MM.1S (cell line): ENCODE measurements at regions not wholly inside any gene's neighbourhood (a gene's known extent, or its start where the extent isn't known, plus 50 kb on each side); places are given as distances from the start of the nearest gene placed in this dataset.

Experiments used
- DNase-seq: peaks from one replicate; pipeline ENCODE4 v3.0.0-alpha.2; 2015
- H2AFZ ChIP-seq: fragments of 300-600 bp; sonication (generic); 2 replicates; pipeline ENCODE4 v1.6.0; 2016; ENCODE audit warnings: antibody characterized with exemption, low read length
- H3F3A ChIP-seq: fragments of 300-600 bp; sonication (generic); 2 replicates; pipeline ENCODE4 v1.6.1; 2016; ENCODE audit warnings: mild to moderate bottlenecking, antibody characterized with exemption, low read length, moderate library complexity, mixed read lengths; ENCODE audit not compliant: insufficient read depth
- H3K27ac ChIP-seq: fragments of 300-600 bp; sonication (generic); 2 replicates; pipeline ENCODE4 v1.5.1; 2016; ENCODE audit warnings: mild to moderate bottlenecking, low read length
- H3K27me3 ChIP-seq: fragments of 300-600 bp; sonication (generic); replicated peaks from 2 replicates; pipeline ENCODE4 v1.6.0; 2016; ENCODE audit warnings: low read length; ENCODE audit not compliant: insufficient read depth
- H3K36me3 ChIP-seq: fragments of 300-600 bp; sonication (generic); replicated peaks from 2 replicates; pipeline ENCODE4 v1.6.1; 2016; ENCODE audit warnings: mild to moderate bottlenecking, low read length, mixed read lengths; ENCODE audit not compliant: insufficient read depth
- H3K4me1 ChIP-seq: fragments of 300-600 bp; sonication (generic); 2 replicates; pipeline ENCODE4 v1.6.1; 2016; ENCODE audit warnings: low read length, mixed read lengths
- H3K4me2 ChIP-seq: fragments of 300-600 bp; sonication (generic); 2 replicates; pipeline ENCODE4 v1.6.0; 2016; ENCODE audit warnings: low read depth, low read length
- H3K4me3 ChIP-seq: fragments of 300-600 bp; sonication (generic); 2 replicates; pipeline ENCODE4 v1.5.1; 2016; ENCODE audit warnings: low read length, mixed read lengths
- H3K79me2 ChIP-seq: fragments of 300-600 bp; sonication (generic); 2 replicates; pipeline ENCODE4 v1.6.1; 2016; ENCODE audit warnings: mixed run types, low read length, mixed read lengths
- H3K9ac ChIP-seq: fragments of 300-600 bp; sonication (generic); 2 replicates; pipeline ENCODE4 v1.6.1; 2016; ENCODE audit warnings: low read length, mixed read lengths
- H3K9me2 ChIP-seq: fragments of 300-600 bp; sonication (generic); replicated peaks from 2 replicates; pipeline ENCODE4 v1.6.1; 2016; ENCODE audit warnings: mild to moderate bottlenecking, low read length, mixed read lengths; ENCODE audit not compliant: insufficient read depth
- H3K9me3 ChIP-seq: fragments of 300-600 bp; sonication (generic); replicated peaks from 2 replicates; pipeline ENCODE4 v1.6.1; 2016; ENCODE audit warnings: mild to moderate bottlenecking, low read length, mixed read lengths; ENCODE audit not compliant: insufficient read depth
- H4K20me1 ChIP-seq: fragments of 300-600 bp; sonication (generic); 2 replicates; pipeline ENCODE4 v1.6.1; 2016; ENCODE audit warnings: mild to moderate bottlenecking, low read length, moderate library complexity, mixed read lengths; ENCODE audit not compliant: insufficient read depth
- CTCF ChIP-seq: fragments of 300-600 bp; sonication (generic); IDR thresholded peaks from 2 replicates; pipeline ENCODE4 v1.5.1; 2016; ENCODE audit warnings: antibody characterized with exemption, low read length, mixed read lengths
- EZH2 ChIP-seq: fragments of 300-600 bp; sonication (generic); optimal IDR thresholded peaks from 2 replicates; pipeline ENCODE3; 2017; ENCODE audit warnings: low read depth, mild to moderate bottlenecking, antibody characterized with exemption, low read length, mixed read lengths
- EZH2phosphoT487 ChIP-seq: fragments of 300-600 bp; sonication (generic); IDR thresholded peaks from 2 replicates; pipeline ENCODE4 v1.6.1; 2018; ENCODE audit warnings: antibody characterized with exemption, low read length

- Histone ChIP-seq H3K27ac (no peak overlapping the region), H3K4me1 (peaks cover 15% of the 10 kb centered on the region), H3K9ac (no peak overlapping the region), H3K9me2 (no peaks in the 10 kb centered on the region), H2AFZ (no peak overlapping the region), H3K4me3 (no peak overlapping the region), H3K36me3 (no peaks in the 10 kb centered on the region), H4K20me1 (no peaks in the 10 kb centered on the region), H3K4me2 (no peak overlapping the region), H3K27me3 (no peaks in the 10 kb centered on the region), H3F3A (0 out of 2 replicates have a peak, but pooled peaks cover 5% of the 10 kb centered on the region), H3K9me3 (no peaks in the 10 kb centered on the region), H3K79me2 (no peaks in the 10 kb centered on the region)
- DNase-seq, result no peak
- TF ChIP-seq CTCF, result no peak
- no peak for TF ChIP-seq EZH2phosphoT487
- TF ChIP-seq EZH2, result no peak
Observed at GRCh38 chr20:22379472-22379871, 204.9 kb downstream of the FOXA2 start.

- no peak for DNase-seq
- Histone ChIP-seq H3K9me2 (no peaks in the 10 kb centered on the region), H3K79me2 (no peaks in the 10 kb centered on the region), H4K20me1 (no peaks in the 10 kb centered on the region), H3F3A (peaks cover 11% of the 10 kb centered on the region; the same call in 1 of the 2 replicates), H3K27me3 (0 out of 2 replicates have a peak, but pooled peaks cover 3% of the 10 kb centered on the region), H3K27ac (no peak overlapping the region), H3K4me2 (no peak overlapping the region), H3K9ac (no peak overlapping the region), H3K4me1 (peaks cover 6% of the 10 kb centered on the region), H2AFZ (no peak overlapping the region), H3K9me3 (no peaks in the 10 kb centered on the region), H3K36me3 (no peaks in the 10 kb centered on the region), H3K4me3 (no peak overlapping the region)
- TF ChIP-seq EZH2 (no peak), EZH2phosphoT487 (no peak), CTCF (no peak)
Observed at GRCh38 chr20:22374678-22375590, 209.4 kb downstream of the FOXA2 start.

- Histone ChIP-seq H3K4me3 (no peak overlapping the region), H2AFZ (no peak overlapping the region), H3F3A (peaks cover 11% of the 10 kb centered on the region; the same call in 1 of the 2 replicates), H3K4me2 (no peak overlapping the region), H3K9ac (no peak overlapping the region), H3K27me3 (0 out of 2 replicates have a peak, but pooled peaks cover 3% of the 10 kb centered on the region), H3K4me1 (peaks cover 6% of the 10 kb centered on the region), H3K36me3 (no peaks in the 10 kb centered on the region), H3K79me2 (no peaks in the 10 kb centered on the region), H3K9me3 (no peaks in the 10 kb centered on the region), H3K9me2 (no peaks in the 10 kb centered on the region), H4K20me1 (no peaks in the 10 kb centered on the region), H3K27ac (no peak overlapping the region)
- no peak for TF ChIP-seq EZH2phosphoT487
- TF ChIP-seq EZH2, result no peak
- TF ChIP-seq CTCF, result no peak
- no peak for DNase-seq
Observed at GRCh38 chr20:22374066-22374465, 210.3 kb downstream of the FOXA2 start.
